Astrocyte of the cerebellum (primary cell): ENCODE measurements at regions not wholly inside any gene's neighbourhood (a gene's known extent, or its start where the extent isn't known, plus 50 kb on each side); places are given as distances from the start of the nearest gene placed in this dataset.

Source experiments
- DNase-seq: peaks from one replicate; pipeline ENCODE4 v3.0.0-alpha.2; 2011; ENCODE audit warnings: low read depth
- H3K4me3 ChIP-seq: 2 replicates; pipeline ENCODE4 v1.5.1; 2011; ENCODE audit warnings: mild to moderate bottlenecking, low read depth, low read length, moderate library complexity
- CTCF ChIP-seq: IDR thresholded peaks from 2 replicates; pipeline ENCODE4 v1.5.1; 2012; ENCODE audit warnings: low read length, low read depth, moderate library complexity, mild to moderate bottlenecking; ENCODE audit errors: missing control alignments
- in situ Hi-C: cut with HindIII; loops from 2 replicates; pipeline ENCODE4 v1.10.0; 2017; ENCODE audit warnings: low sequenced_read_pairs

GRCh38 chr1:3981261-3981660 is 81.2 kb upstream of the C1orf174 start:
- no peak for TF ChIP-seq CTCF
- no peak for DNase-seq
- H3K4me3 ChIP-seq = no peak overlapping the region
- in situ Hi-C loops = no loop called here

GRCh38 chr1:3981746-3982505 is 81.9 kb upstream of the C1orf174 start:
- no peak for DNase-seq
- no peak overlapping the region for H3K4me3 ChIP-seq
- no peak for TF ChIP-seq CTCF
- in situ Hi-C loops = no loop called here

- no peak for DNase-seq
- no peak for TF ChIP-seq CTCF
- no peak overlapping the region for H3K4me3 ChIP-seq
- in situ Hi-C loops = no loop called here
These were observed 83.1 kb upstream of the C1orf174 start for GRCh38 chr1:3983181-3983580.

GRCh38 chr1:3984586-3984985 is 84.5 kb upstream of the C1orf174 start:
- in situ Hi-C loops = no loop called here
- no peak overlapping the region for H3K4me3 ChIP-seq
- no peak for TF ChIP-seq CTCF
- no peak for DNase-seq

- DNase-seq = no peak
- no peak for TF ChIP-seq CTCF
- no peak overlapping the region for H3K4me3 ChIP-seq
- in situ Hi-C loops = no loop called here
These were observed 86.7 kb upstream of the C1orf174 start for GRCh38 chr1:3986686-3987218.

- in situ Hi-C loops = no loop called here
- no peak overlapping the region for H3K4me3 ChIP-seq
- no peak for TF ChIP-seq CTCF
- DNase-seq = no peak
These were observed 87.7 kb upstream of the C1orf174 start for GRCh38 chr1:3987669-3988235.
